ENCODE measurements at regions not wholly inside any gene's neighbourhood (a gene's known extent, or its start where the extent isn't known, plus 50 kb on each side); places are given as distances from the start of the nearest gene placed in this dataset.

DNA sequence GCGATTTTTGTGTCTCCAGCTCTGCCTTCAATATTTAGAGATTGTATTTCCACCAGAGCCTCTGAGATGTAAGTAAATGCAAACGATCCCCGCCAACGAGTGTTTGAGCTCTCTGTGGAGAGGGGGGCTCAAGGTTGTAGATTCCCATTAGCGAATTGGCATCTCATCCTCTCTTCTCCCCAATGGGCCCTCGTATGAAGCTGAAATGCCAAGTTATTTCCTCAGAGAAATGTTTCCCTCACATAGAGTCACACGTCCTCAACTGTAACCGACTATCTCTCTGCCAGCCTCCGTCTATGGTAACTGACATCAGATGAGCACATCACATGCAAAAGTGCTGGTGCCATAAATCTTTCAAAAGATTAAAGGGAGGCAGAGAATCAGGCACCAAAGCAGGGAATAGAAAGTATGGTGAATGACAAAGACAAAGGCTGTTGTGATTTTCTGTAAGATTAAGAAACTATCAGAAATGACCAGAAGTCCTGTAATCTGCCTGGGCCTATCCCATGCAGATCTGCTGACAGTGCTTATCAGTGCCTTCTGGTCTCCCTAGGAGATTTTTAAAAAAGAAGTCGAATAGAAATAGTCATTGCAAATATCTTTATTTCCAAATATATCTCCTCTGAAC is 157.1 kb downstream of the PDGFRA start (continued):
- TF ChIP-seq CEBPG (CRISPR knock-in tag; IDR thresholded peaks at IDR 0.05): peak; percentile 60; the same call in 1 of the 2 replicates
- peak in 1 of 2 experiments; percentile 41; a peak in 2 of 4 replicates for TF ChIP-seq CEBPG (tag; conservative IDR thresholded peaks at IDR 0.05 in 1 of 2, IDR thresholded peaks at IDR 0.05 in 1 of 2)
- TF ChIP-seq SMARCE1 (IDR thresholded peaks at IDR 0.05): peak; percentile 78; the same call in 1 of the 2 replicates
- TF ChIP-seq MECOM (CRISPR knock-in tag; IDR thresholded peaks at IDR 0.05): peak; percentile 91
- 0 out of 2 replicates have a peak, but pooled peaks have one; percentile 65 for TF ChIP-seq SMAD4 (CRISPR knock-in tag; conservative IDR thresholded peaks at IDR 0.05)
- TF ChIP-seq KDM1A (IDR thresholded peaks at IDR 0.05): peak in 1 of 2 experiments; percentile 54; a peak in 1 of 4 replicates
- TF ChIP-seq ZBTB8A (IDR thresholded peaks at IDR 0.05; ENCODE audit: partially characterized antibody): no peak
- no peak for TF ChIP-seq HNRNPUL1 (IDR thresholded peaks at IDR 0.05; ENCODE audit: low read length)
- TF ChIP-seq, protein P1, sequence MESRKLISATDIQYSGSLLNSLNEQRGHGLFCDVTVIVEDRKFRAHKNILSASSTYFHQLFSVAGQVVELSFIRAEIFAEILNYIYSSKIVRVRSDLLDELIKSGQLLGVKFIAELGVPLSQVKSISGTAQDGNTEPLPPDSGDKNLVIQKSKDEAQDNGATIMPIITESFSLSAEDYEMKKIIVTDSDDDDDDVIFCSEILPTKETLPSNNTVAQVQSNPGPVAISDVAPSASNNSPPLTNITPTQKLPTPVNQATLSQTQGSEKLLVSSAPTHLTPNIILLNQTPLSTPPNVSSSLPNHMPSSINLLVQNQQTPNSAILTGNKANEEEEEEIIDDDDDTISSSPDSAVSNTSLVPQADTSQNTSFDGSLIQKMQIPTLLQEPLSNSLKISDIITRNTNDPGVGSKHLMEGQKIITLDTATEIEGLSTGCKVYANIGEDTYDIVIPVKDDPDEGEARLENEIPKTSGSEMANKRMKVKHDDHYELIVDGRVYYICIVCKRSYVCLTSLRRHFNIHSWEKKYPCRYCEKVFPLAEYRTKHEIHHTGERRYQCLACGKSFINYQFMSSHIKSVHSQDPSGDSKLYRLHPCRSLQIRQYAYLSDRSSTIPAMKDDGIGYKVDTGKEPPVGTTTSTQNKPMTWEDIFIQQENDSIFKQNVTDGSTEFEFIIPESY (CRISPR knock-in tag; IDR thresholded peaks at IDR 0.05): no peak
- TF ChIP-seq RCOR1 (IDR thresholded peaks at IDR 0.05; ENCODE audit: borderline replicate concordance in 1 of 2, low read depth in 2 of 2, low read length in 2 of 2): peak in 1 of 2 experiments; percentile 85; a peak in 2 of 4 replicates
- TF ChIP-seq RUNX1 (IDR thresholded peaks at IDR 0.05; ENCODE audit: low read depth): no peak
- TF ChIP-seq CBFA2T3 (IDR thresholded peaks at IDR 0.05): peak; percentile 79
- TF ChIP-seq MEF2D (tag; conservative IDR thresholded peaks at IDR 0.05; ENCODE audit: low read depth): peak; percentile 71
- TF ChIP-seq ZNF24 (IDR thresholded peaks at IDR 0.05): no peak
- TF ChIP-seq NEUROD1 (IDR thresholded peaks at IDR 0.05; ENCODE audit: borderline replicate concordance, low read depth, low read length, partially characterized antibody): no peak
- no peak for TF ChIP-seq SMAD2 (IDR thresholded peaks at IDR 0.05; ENCODE audit: low read depth, low read length)
- no peak for TF ChIP-seq ZNF77 (CRISPR knock-in tag; IDR thresholded peaks at IDR 0.05)
- no peak for TF ChIP-seq ZNF699 (CRISPR knock-in tag; IDR thresholded peaks at IDR 0.05; ENCODE audit: insufficient replicate concordance)
- TF ChIP-seq, protein P2, sequence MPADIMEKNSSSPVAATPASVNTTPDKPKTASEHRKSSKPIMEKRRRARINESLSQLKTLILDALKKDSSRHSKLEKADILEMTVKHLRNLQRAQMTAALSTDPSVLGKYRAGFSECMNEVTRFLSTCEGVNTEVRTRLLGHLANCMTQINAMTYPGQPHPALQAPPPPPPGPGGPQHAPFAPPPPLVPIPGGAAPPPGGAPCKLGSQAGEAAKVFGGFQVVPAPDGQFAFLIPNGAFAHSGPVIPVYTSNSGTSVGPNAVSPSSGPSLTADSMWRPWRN (IDR thresholded peaks at IDR 0.05; ENCODE audit: low read depth): peak; percentile 65; the same call in 1 of the 2 replicates
- TF ChIP-seq ZNF3 (CRISPR knock-in tag; IDR thresholded peaks at IDR 0.05): no peak
- peak; percentile 98 for TF ChIP-seq SOX6 (IDR thresholded peaks at IDR 0.05)
- peak; percentile 67; the same call in 1 of the 2 replicates for TF ChIP-seq ZNF175 (CRISPR knock-in tag; IDR thresholded peaks at IDR 0.05; ENCODE audit: low read depth)
- peak; percentile 42; the same call in 1 of the 2 replicates for TF ChIP-seq GABPA (tag; conservative IDR thresholded peaks at IDR 0.05; ENCODE audit: low read depth)
- TF ChIP-seq, protein P3, sequence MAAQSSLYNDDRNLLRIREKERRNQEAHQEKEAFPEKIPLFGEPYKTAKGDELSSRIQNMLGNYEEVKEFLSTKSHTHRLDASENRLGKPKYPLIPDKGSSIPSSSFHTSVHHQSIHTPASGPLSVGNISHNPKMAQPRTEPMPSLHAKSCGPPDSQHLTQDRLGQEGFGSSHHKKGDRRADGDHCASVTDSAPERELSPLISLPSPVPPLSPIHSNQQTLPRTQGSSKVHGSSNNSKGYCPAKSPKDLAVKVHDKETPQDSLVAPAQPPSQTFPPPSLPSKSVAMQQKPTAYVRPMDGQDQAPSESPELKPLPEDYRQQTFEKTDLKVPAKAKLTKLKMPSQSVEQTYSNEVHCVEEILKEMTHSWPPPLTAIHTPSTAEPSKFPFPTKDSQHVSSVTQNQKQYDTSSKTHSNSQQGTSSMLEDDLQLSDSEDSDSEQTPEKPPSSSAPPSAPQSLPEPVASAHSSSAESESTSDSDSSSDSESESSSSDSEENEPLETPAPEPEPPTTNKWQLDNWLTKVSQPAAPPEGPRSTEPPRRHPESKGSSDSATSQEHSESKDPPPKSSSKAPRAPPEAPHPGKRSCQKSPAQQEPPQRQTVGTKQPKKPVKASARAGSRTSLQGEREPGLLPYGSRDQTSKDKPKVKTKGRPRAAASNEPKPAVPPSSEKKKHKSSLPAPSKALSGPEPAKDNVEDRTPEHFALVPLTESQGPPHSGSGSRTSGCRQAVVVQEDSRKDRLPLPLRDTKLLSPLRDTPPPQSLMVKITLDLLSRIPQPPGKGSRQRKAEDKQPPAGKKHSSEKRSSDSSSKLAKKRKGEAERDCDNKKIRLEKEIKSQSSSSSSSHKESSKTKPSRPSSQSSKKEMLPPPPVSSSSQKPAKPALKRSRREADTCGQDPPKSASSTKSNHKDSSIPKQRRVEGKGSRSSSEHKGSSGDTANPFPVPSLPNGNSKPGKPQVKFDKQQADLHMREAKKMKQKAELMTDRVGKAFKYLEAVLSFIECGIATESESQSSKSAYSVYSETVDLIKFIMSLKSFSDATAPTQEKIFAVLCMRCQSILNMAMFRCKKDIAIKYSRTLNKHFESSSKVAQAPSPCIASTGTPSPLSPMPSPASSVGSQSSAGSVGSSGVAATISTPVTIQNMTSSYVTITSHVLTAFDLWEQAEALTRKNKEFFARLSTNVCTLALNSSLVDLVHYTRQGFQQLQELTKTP (IDR thresholded peaks at IDR 0.05; ENCODE audit: low read depth in 1 of 2, partially characterized antibody in 2 of 2): peak in 1 of 2 experiments; percentile 48
